ENCODE measurements at regions not wholly inside any gene's neighbourhood (a gene's known extent, or its start where the extent isn't known, plus 50 kb on each side); places are given as distances from the start of the nearest gene placed in this dataset.

DNA sequence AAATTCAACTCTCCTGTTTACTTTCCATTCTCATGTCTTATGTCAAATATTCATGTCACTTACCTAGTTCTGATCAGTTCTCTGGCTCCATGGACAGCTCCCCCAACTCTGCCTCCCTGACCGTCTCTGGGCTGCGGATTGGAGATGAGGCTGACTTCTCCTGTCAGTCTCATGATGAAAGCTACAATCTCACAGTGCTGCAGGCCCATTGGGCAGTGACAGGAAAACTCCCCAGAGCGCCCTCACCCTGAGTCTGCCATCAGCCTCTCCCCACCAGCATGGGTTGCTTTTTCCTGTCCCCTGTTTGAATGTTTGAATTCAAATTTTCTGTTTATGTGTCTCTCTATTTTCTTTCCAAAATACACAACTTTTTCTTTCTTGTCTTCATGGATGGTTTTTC lies 63.8 kb upstream of the TOP3B start:
- no peak for TF ChIP-seq POLR2A (IDR thresholded peaks at IDR 0.05)
- TF ChIP-seq, protein P1, sequence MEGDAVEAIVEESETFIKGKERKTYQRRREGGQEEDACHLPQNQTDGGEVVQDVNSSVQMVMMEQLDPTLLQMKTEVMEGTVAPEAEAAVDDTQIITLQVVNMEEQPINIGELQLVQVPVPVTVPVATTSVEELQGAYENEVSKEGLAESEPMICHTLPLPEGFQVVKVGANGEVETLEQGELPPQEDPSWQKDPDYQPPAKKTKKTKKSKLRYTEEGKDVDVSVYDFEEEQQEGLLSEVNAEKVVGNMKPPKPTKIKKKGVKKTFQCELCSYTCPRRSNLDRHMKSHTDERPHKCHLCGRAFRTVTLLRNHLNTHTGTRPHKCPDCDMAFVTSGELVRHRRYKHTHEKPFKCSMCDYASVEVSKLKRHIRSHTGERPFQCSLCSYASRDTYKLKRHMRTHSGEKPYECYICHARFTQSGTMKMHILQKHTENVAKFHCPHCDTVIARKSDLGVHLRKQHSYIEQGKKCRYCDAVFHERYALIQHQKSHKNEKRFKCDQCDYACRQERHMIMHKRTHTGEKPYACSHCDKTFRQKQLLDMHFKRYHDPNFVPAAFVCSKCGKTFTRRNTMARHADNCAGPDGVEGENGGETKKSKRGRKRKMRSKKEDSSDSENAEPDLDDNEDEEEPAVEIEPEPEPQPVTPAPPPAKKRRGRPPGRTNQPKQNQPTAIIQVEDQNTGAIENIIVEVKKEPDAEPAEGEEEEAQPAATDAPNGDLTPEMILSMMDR (IDR thresholded peaks at IDR 0.05), result no peak
